Left lung (tissue), 4 donors: ENCODE measurements at regions not wholly inside any gene's neighbourhood (a gene's known extent, or its start where the extent isn't known, plus 50 kb on each side); places are given as distances from the start of the nearest gene placed in this dataset.

Experiments used
- ATAC-seq: fragments of 200-7000 bp; cut with Tn5 transposase; one replicate; pipeline ENCODE4 v1.9.1; 2020; ENCODE audit warnings: moderate library complexity
- DNase-seq, 4 donors: peaks; one replicate each; pipeline ENCODE4 v3.0.0-alpha.2; 2013 to 2020
- H3K27ac ChIP-seq, 2 donors: fragments of 200-600 bp; sonication (generic) in 1 of 2; one replicate each; pipeline versions ENCODE4 v1.5.0 to v1.8.0; 2020 to 2021
- H3K27me3 ChIP-seq, 2 donors: fragments of 200-600 bp; sonication (generic) in 1 of 2; one replicate each; pipeline versions ENCODE4 v1.5.0 to v1.8.0; 2020 to 2021
- H3K36me3 ChIP-seq, 2 donors: fragments of 200-600 bp; sonication (generic) in 1 of 2; one replicate each; pipeline versions ENCODE4 v1.5.0 to v1.8.0; 2020 to 2021
- H3K4me1 ChIP-seq, 2 donors: fragments of 200-600 bp; one replicate each; pipeline ENCODE4 v1.8.0; 2021
- H3K4me3 ChIP-seq, 2 donors: fragments of 200-600 bp; sonication (generic) in 1 of 2; one replicate each; pipeline versions ENCODE4 v1.5.0 to v1.8.0; 2020 to 2021; ENCODE audit warnings: mild to moderate bottlenecking in 1 of 2
- H3K9me3 ChIP-seq, 2 donors: fragments of 200-600 bp; sonication (generic) in 1 of 2; one replicate each; pipeline versions ENCODE4 v1.5.0 to v1.8.0; 2020 to 2021
- intact Hi-C, 2 donors: fragments of 100-400 bp; cut with DNase I; formaldehyde crosslinking; loops; one replicate each; pipeline versions ENCODE4 v1.11.2 to v1.14.2; 2022
- TF ChIP-seq, protein P1 (sequence below), 2 donors: fragments of 200-600 bp; sonication (generic) in 1 of 2; IDR thresholded peaks; one replicate each; pipeline versions ENCODE4 v1.5.0 to v1.8.0; 2021; ENCODE audit warnings: antibody characterized with exemption in 2 of 2
- donor health status: DM: no; HTN: yes; CAD: no.
- donor health status: DM: no; HTN: no; CAD: no.

DNA sequence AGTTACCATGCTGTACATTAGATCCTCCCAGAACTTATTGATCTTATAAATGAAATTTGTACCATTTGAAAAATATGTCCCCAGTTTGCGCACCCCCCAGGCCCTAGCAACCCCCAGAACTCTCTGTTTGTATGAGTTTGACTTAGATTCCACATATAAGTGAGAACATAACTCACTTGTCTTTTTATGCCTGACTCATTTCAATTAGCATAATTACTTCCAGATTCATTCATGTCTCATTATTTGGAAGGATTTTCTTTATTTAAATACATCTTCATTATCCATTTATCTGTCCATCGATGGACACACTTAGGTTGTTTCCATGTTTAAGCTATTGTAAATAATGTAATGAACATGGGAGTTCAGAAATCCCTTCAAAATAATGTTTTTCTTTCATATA, 705.9 kb downstream of the CCDC85A start:
- no peak for ATAC-seq
- H3K9me3 ChIP-seq: peaks cover 0 to 2% of the 10 kb centered on the region in 2 donors
- TF ChIP-seq, protein P1, sequence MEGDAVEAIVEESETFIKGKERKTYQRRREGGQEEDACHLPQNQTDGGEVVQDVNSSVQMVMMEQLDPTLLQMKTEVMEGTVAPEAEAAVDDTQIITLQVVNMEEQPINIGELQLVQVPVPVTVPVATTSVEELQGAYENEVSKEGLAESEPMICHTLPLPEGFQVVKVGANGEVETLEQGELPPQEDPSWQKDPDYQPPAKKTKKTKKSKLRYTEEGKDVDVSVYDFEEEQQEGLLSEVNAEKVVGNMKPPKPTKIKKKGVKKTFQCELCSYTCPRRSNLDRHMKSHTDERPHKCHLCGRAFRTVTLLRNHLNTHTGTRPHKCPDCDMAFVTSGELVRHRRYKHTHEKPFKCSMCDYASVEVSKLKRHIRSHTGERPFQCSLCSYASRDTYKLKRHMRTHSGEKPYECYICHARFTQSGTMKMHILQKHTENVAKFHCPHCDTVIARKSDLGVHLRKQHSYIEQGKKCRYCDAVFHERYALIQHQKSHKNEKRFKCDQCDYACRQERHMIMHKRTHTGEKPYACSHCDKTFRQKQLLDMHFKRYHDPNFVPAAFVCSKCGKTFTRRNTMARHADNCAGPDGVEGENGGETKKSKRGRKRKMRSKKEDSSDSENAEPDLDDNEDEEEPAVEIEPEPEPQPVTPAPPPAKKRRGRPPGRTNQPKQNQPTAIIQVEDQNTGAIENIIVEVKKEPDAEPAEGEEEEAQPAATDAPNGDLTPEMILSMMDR (IDR thresholded peaks at IDR 0.05): no peak
- no peak overlapping the region for H3K4me3 ChIP-seq
- no peaks in the 10 kb centered on the region for H3K36me3 ChIP-seq
- H3K27me3 ChIP-seq: no peaks in the 10 kb centered on the region
- no peaks in the 10 kb centered on the region for H3K4me1 ChIP-seq
- intact Hi-C loops: no loop called here
- H3K27ac ChIP-seq: no peak overlapping the region
- no peak for DNase-seq

DNA sequence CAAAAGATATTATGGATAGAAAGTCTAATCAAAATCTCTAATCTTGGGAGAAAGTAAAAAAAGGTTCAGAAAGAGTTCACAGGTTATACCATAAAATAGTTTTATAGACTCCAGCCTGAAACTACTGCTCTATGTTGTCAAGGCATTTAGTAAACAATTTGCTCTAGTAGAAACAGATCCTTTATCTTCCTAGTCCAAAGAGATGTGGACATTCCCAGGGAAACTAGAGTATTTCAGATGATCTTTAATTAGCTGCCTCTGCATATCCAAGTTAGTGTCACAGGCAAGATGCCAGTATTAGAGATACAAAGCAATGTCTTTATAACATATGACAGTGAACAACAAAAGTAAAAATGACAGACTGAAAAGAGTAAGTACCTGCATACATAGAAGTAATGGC, 708.6 kb downstream of the CCDC85A start:
- no peaks in the 10 kb centered on the region for H3K9me3 ChIP-seq
- H3K27me3 ChIP-seq: no peaks in the 10 kb centered on the region
- DNase-seq (no peak), ATAC-seq (no peak)
- no peaks in the 10 kb centered on the region for H3K36me3 ChIP-seq
- H3K4me3 ChIP-seq: no peak overlapping the region
- intact Hi-C loops: no loop called here
- no peaks in the 10 kb centered on the region for H3K4me1 ChIP-seq
- H3K27ac ChIP-seq: no peak overlapping the region
- TF ChIP-seq, protein P1 (IDR thresholded peaks at IDR 0.05): no peak

DNA sequence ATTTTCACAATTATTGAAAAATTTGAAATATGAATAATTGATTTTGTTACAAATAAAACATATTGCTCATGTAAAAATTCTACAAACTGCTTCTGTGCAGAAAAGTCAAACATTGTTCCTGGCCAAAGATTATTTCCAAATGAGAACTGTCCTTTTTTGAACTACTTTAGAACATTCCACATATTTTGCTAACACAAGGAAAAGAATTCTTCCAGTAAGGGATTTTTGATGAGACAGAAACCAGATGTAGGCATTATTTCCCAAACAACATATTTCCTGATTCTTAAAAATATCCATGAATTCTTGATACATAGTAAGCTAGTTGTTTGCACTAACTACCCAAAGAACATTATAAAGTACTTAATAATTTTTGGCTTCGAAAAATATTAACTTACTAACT, 715.2 kb downstream of the CCDC85A start:
- no peak overlapping the region for H3K4me3 ChIP-seq
- DNase-seq: no peak
- no peaks in the 10 kb centered on the region for H3K36me3 ChIP-seq
- no peak overlapping the region for H3K27ac ChIP-seq
- TF ChIP-seq, protein P1 (IDR thresholded peaks at IDR 0.05): no peak
- H3K27me3 ChIP-seq: no peaks in the 10 kb centered on the region
- H3K4me1 ChIP-seq: no peaks in the 10 kb centered on the region
- ATAC-seq: no peak
- intact Hi-C loops: no loop called here
- H3K9me3 ChIP-seq: peaks cover 0 to 11% of the 10 kb centered on the region in 2 donors

DNA sequence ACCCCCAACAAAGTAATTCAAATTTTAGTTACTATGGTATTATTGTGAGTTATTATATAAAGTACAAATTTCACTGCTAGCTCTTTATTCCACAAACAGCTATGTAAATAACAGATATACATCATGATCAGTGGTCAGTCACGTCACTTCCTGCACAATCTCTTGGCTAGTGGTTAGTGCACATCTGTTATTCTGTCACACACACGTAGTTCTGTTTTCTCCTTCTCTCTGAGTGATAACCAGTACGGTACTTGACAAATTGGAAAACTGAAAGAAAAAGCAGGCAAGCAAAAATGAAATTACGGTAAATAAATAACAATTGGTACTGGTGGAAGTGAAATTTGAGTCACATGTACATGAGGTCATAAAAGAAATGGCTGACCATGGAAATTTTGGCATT, 728.7 kb downstream of the CCDC85A start:
- no peaks in the 10 kb centered on the region for H3K4me1 ChIP-seq
- H3K4me3 ChIP-seq: no peak overlapping the region
- H3K27me3 ChIP-seq: no peaks in the 10 kb centered on the region
- H3K27ac ChIP-seq: no peak overlapping the region
- no peaks in the 10 kb centered on the region for H3K36me3 ChIP-seq
- ATAC-seq (no peak), DNase-seq (no peak)
- TF ChIP-seq, protein P1 (IDR thresholded peaks at IDR 0.05): no peak
- peaks cover 0 to 20% of the 10 kb centered on the region in 2 donors for H3K9me3 ChIP-seq
- intact Hi-C loops: no loop called here

DNA sequence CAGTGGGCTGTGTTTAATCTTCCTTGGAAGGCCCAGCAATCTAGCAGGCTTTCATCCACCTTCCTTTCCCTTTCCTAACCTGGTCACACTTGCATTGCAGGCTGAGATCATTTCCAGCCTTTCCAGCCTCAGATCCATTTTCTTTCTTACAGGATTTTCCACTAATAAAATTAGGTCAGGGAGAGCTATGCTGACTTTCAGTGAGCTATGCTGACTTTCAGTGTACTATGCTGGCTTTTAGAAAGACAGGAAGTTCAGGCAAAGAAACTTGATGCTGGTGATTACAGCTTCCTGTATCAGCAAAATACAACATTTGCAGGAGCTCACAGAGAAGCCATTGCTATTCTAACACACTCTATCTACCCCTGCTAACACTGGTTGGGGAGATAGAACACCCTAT, 735.0 kb downstream of the CCDC85A start:
- no peak for DNase-seq
- Histone ChIP-seq H3K4me3 (no peak overlapping the region), H3K36me3 (no peaks in the 10 kb centered on the region), H3K4me1 (no peaks in the 10 kb centered on the region), H3K27me3 (no peaks in the 10 kb centered on the region), H3K9me3 (peaks cover 0 to 20% of the 10 kb centered on the region in 2 donors), H3K27ac (no peak overlapping the region)
- ATAC-seq: no peak
- TF ChIP-seq, protein P1 (IDR thresholded peaks at IDR 0.05): no peak
- intact Hi-C loops: no loop called here
